M059J (cell line): ENCODE measurements at regions not wholly inside any gene's neighbourhood (a gene's known extent, or its start where the extent isn't known, plus 50 kb on each side); places are given as distances from the start of the nearest gene placed in this dataset.

Source experiments
- DNase-seq: peaks from one replicate; pipeline ENCODE4 v3.0.0-alpha.2; 2012; ENCODE audit warnings: low read depth

- no peak for DNase-seq
Observed at GRCh38 chr12:89859508-89860220, 151.0 kb upstream of the ATP2B1 start.

GRCh38 chr12:89858718-89859117, 150.1 kb upstream of the ATP2B1 start:
- DNase-seq = no peak

GRCh38 chr12:89857652-89858274, 149.1 kb upstream of the ATP2B1 start:
- DNase-seq = no peak

GRCh38 chr12:89856431-89856830, 147.8 kb upstream of the ATP2B1 start:
- peak; percentile 71 for DNase-seq

GRCh38 chr12:89848732-89849131, 140.1 kb upstream of the ATP2B1 start:
- DNase-seq = no peak

- no peak for DNase-seq
Observed at GRCh38 chr12:89846473-89847055, 137.9 kb upstream of the ATP2B1 start.

- no peak for DNase-seq
Observed at GRCh38 chr12:89845767-89846166, 137.1 kb upstream of the ATP2B1 start.

- no peak for DNase-seq
Observed at GRCh38 chr12:89845366-89845765, 136.7 kb upstream of the ATP2B1 start.

- DNase-seq = no peak
Observed at GRCh38 chr12:89844539-89844938, 135.9 kb upstream of the ATP2B1 start.

GRCh38 chr12:89840162-89840922, 131.7 kb upstream of the ATP2B1 start:
- DNase-seq = no peak

GRCh38 chr12:89839444-89839843, 130.8 kb upstream of the ATP2B1 start:
- DNase-seq = no peak

- DNase-seq = no peak
Observed at GRCh38 chr12:89838833-89839232, 130.2 kb upstream of the ATP2B1 start.

- DNase-seq = no peak
Observed at GRCh38 chr12:89836026-89836425, 127.4 kb upstream of the ATP2B1 start.

- no peak for DNase-seq
Observed at GRCh38 chr12:89834676-89835075, 126.0 kb upstream of the ATP2B1 start.

GRCh38 chr12:89833337-89834252, 125.0 kb upstream of the ATP2B1 start:
- no peak for DNase-seq

- no peak for DNase-seq
Observed at GRCh38 chr12:89832336-89832735, 123.7 kb upstream of the ATP2B1 start.

GRCh38 chr12:89831310-89832095, 122.9 kb upstream of the ATP2B1 start:
- no peak for DNase-seq

- no peak for DNase-seq
Observed at GRCh38 chr12:89829434-89829975, 120.9 kb upstream of the ATP2B1 start.

GRCh38 chr12:89828575-89828974, 119.9 kb upstream of the ATP2B1 start:
- DNase-seq = no peak

GRCh38 chr12:89827592-89827991, 119.0 kb upstream of the ATP2B1 start:
- no peak for DNase-seq
